HG03025 (cell line): ENCODE measurements at regions not wholly inside any gene's neighbourhood (a gene's known extent, or its start where the extent isn't known, plus 50 kb on each side); places are given as distances from the start of the nearest gene placed in this dataset.
"Not testable (repeated sequence)": the region's sequence is repeated elsewhere in the genome, so short reads cannot be mapped to it uniquely, and the experiment has no call there.

Experiments
- ATAC-seq: cut with Tn5 transposase; IDR thresholded peaks from one replicate; pipeline ENCODE4 v1.9.1; 2021; ENCODE audit warnings: mild to moderate bottlenecking, moderate library complexity; ENCODE audit not compliant: unreplicated experiment, low FRiP score

GRCh38 chr18:47729356-47729755 is 201.1 kb downstream of the SMAD2 start:
- no peak for ATAC-seq

- no peak for ATAC-seq
These were observed 201.5 kb downstream of the SMAD2 start for GRCh38 chr18:47728921-47729320.

- no peak for ATAC-seq
These were observed 203.1 kb downstream of the SMAD2 start for GRCh38 chr18:47727409-47727808.

- ATAC-seq = no peak
These were observed 203.9 kb downstream of the SMAD2 start for GRCh38 chr18:47726550-47726949.

- no peak for ATAC-seq
These were observed 204.8 kb downstream of the SMAD2 start for GRCh38 chr18:47725656-47726055.

GRCh38 chr18:47724186-47724975 is 206.1 kb downstream of the SMAD2 start:
- ATAC-seq = no peak

GRCh38 chr18:47721876-47722275 is 208.6 kb downstream of the SMAD2 start:
- no peak for ATAC-seq

GRCh38 chr18:47720741-47721140 is 209.7 kb downstream of the SMAD2 start:
- no peak for ATAC-seq

- ATAC-seq = no peak
These were observed 211.2 kb downstream of the SMAD2 start for GRCh38 chr18:47719096-47719780.

GRCh38 chr18:47718646-47719045 is 211.8 kb downstream of the SMAD2 start:
- ATAC-seq = no peak

- ATAC-seq = no peak
These were observed 213.2 kb downstream of the SMAD2 start for GRCh38 chr18:47717257-47717656.

- ATAC-seq = no peak
These were observed 213.8 kb downstream of the SMAD2 start for GRCh38 chr18:47716632-47717185.

- ATAC-seq = no peak
These were observed 220.0 kb downstream of the SMAD2 start for GRCh38 chr18:47710451-47710850.

- no peak for ATAC-seq
These were observed 220.9 kb downstream of the SMAD2 start for GRCh38 chr18:47709556-47709955.

- ATAC-seq = no peak
These were observed 222.3 kb downstream of the SMAD2 start for GRCh38 chr18:47708206-47708605.

GRCh38 chr18:47701134-47701533 is 229.3 kb downstream of the SMAD2 start:
- no peak for ATAC-seq

- ATAC-seq = no peak
These were observed 233.6 kb downstream of the SMAD2 start for GRCh38 chr18:47696870-47697269.

- ATAC-seq = no peak
These were observed 238.8 kb downstream of the SMAD2 start for GRCh38 chr18:47691611-47692010.

GRCh38 chr18:47690778-47691177 is 239.7 kb downstream of the SMAD2 start:
- not testable (repeated sequence) for ATAC-seq

- ATAC-seq = no peak
These were observed 241.1 kb downstream of the SMAD2 start for GRCh38 chr18:47689371-47689770.

GRCh38 chr18:47686806-47687205 is 243.7 kb downstream of the SMAD2 start:
- ATAC-seq = no peak

- ATAC-seq = no peak
These were observed 246.7 kb downstream of the SMAD2 start for GRCh38 chr18:47683774-47684173.
